Endothelial cell of umbilical vein (primary cell): ENCODE measurements at regions not wholly inside any gene's neighbourhood (a gene's known extent, or its start where the extent isn't known, plus 50 kb on each side); places are given as distances from the start of the nearest gene placed in this dataset.
"Not testable (repeated sequence)": the region's sequence is repeated elsewhere in the genome, so short reads cannot be mapped to it uniquely, and the experiment has no call there.

Experiments
- BruUV-seq: library from RNA; stranded (reverse); fragments of 400-500 nt; replicated peaks from 2 replicates; lab custom pipeline; 2021; lab: Mats Ljungman, UMichigan
- CTCF ChIA-PET: fragments of 300-600, 350-600 bp; sonication (Branson Sonifier 250); formaldehyde crosslinking; loops from one replicate; lab custom pipeline; 2021; ENCODE audit warnings: antibody characterized with exemption, inconsistent platforms; lab: Charles Lee
- POLR2A ChIA-PET: fragments of 300-600, 350-600 bp; sonication (Branson Sonifier 250); formaldehyde crosslinking; loops from one replicate; lab custom pipeline; 2021; ENCODE audit warnings: antibody characterized with exemption, inconsistent platforms; lab: Charles Lee
- DNase-seq: peaks from one replicate; pipeline ENCODE4 v3.0.0-alpha.2; 2011; ENCODE audit warnings: low read depth, low spot score
- FAIRE-seq: peaks from 2 replicates; lab custom pipeline; 2011; peaks lifted over from hg19 to GRCh38; lab: Jason Lieb, UNC
- H2AFZ ChIP-seq: 2 replicates; pipeline ENCODE4 v1.6.0; 2012; ENCODE audit warnings: low read depth, low read length, control low read depth, inconsistent platforms
- H3K27ac ChIP-seq: 2 replicates; pipeline ENCODE4 v1.5.1; 2011; ENCODE audit warnings: low read depth, mild to moderate bottlenecking, control low read depth, low read length, moderate library complexity; ENCODE audit not compliant: insufficient read depth
- H3K27me3 ChIP-seq, 2 experiments: 2 replicates each; pipeline versions ENCODE4 v1.6.0 to v1.6.1; 2011; ENCODE audit warnings: low read length in 2 of 2, mixed read lengths in 1 of 2; ENCODE audit not compliant: control insufficient read depth in 2 of 2, insufficient read depth in 2 of 2
- H3K36me3 ChIP-seq, 2 experiments: 2 replicates in 1 of 2; 3 replicates in 1 of 2; pipeline ENCODE4 v1.5.1; 2011; ENCODE audit warnings: low read length in 2 of 2, mild to moderate bottlenecking in 1 of 2, moderate library complexity in 1 of 2; ENCODE audit not compliant: control insufficient read depth in 2 of 2, insufficient read depth in 2 of 2; ENCODE audit errors: extremely low read depth in 1 of 2
- H3K4me1 ChIP-seq: 3 replicates; pipeline ENCODE4 v1.5.1; 2011; ENCODE audit warnings: mild to moderate bottlenecking, low read length; ENCODE audit not compliant: control insufficient read depth, insufficient read depth; ENCODE audit errors: extremely low read depth
- H3K4me2 ChIP-seq: 2 replicates; pipeline ENCODE4 v1.6.1; 2011; ENCODE audit warnings: low read length, control low read depth, mixed read lengths; ENCODE audit not compliant: insufficient read depth
- H3K4me3 ChIP-seq, 3 experiments: fragments of 200-600 bp in 1 of 3; sonication (generic), shearing (Covaris generic) in 1 of 3; replicated peaks in 1 of 3; 2 replicates each; pipeline ENCODE4 v1.5.1; 2011 to 2016; ENCODE audit warnings: control low read depth in 3 of 3, low read length in 3 of 3, mild to moderate bottlenecking in 2 of 3, inconsistent platforms in 1 of 3, low read depth in 1 of 3, moderate library complexity in 1 of 3; ENCODE audit not compliant: insufficient read depth in 1 of 3
- H3K79me2 ChIP-seq: 2 replicates; pipeline ENCODE4 v1.6.0; 2012; ENCODE audit warnings: low read length, inconsistent platforms; ENCODE audit not compliant: control insufficient read depth, insufficient read depth
- H3K9ac ChIP-seq: replicated peaks from 2 replicates; pipeline ENCODE3; 2011; ENCODE audit warnings: low read length, control low read depth; ENCODE audit not compliant: insufficient read depth; ENCODE audit errors: extremely low read depth
- H3K9me1 ChIP-seq: replicated peaks from 3 replicates; pipeline ENCODE4 v1.6.0; 2011; ENCODE audit warnings: mild to moderate bottlenecking, low read length; ENCODE audit not compliant: control insufficient read depth, insufficient read depth; ENCODE audit errors: extremely low read depth
- H3K9me3 ChIP-seq: replicated peaks from 2 replicates; pipeline ENCODE4 v1.5.1; 2012; ENCODE audit warnings: low read length, inconsistent platforms; ENCODE audit not compliant: control insufficient read depth, insufficient read depth
- H4K20me1 ChIP-seq: replicated peaks from 2 replicates; pipeline ENCODE3; 2011; ENCODE audit warnings: mild to moderate bottlenecking, low read length; ENCODE audit not compliant: control insufficient read depth, insufficient read depth; ENCODE audit errors: extremely low read depth
- JUN ChIP-seq: IDR thresholded peaks from 2 replicates; pipeline ENCODE4 v1.6.1; 2011; ENCODE audit warnings: borderline replicate concordance, low read depth; ENCODE audit not compliant: insufficient read length, insufficient read depth
- dilution Hi-C: fragments of 300-500 bp; cut with MboI; formaldehyde crosslinking; loops from one replicate; pipeline ENCODE4 v1.15.0; 2019; ENCODE audit warnings: low sequenced_read_pairs; ENCODE audit not compliant: extremely low pct_ligation_motif_present
- intact Hi-C: fragments of 100-400 bp; cut with micrococcal nuclease; formaldehyde crosslinking; loops from one replicate; pipeline ENCODE4 v1.10.0; 2022

DNA sequence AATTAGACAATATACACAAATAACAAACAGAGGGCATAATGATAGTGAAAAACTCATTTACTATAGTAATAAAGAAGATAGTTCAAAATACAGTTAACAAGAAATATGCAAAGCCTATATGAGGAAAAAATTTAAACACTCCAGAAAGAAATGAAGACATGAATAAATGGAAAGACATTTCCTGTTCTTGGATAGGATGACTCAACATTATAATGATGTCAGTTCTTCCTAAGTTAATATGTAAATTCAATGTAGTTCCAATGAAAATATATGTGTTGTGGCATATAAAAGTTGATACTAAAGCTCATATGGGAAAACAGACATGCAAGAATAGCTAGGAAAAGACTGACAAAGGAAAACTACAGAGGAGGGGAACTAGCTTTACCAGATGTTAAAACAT, 63.5 kb downstream of the SYT15B start:
- BruUV-seq, result not testable (repeated sequence)

GRCh38 chr10:47696170-47696569, 67.2 kb downstream of the SYT15B start:
- H3K27ac ChIP-seq, H3K4me2 ChIP-seq, H3K27me3 ChIP-seq, H4K20me1 ChIP-seq, CTCF ChIA-PET, DNase-seq, H2AFZ ChIP-seq, H3K79me2 ChIP-seq, FAIRE-seq, BruUV-seq, H3K36me3 ChIP-seq, dilution Hi-C loops, intact Hi-C loops, H3K9me1 ChIP-seq, H3K4me3 ChIP-seq, H3K4me1 ChIP-seq, H3K9ac ChIP-seq, POLR2A ChIA-PET, H3K9me3 ChIP-seq: not testable (repeated sequence)

More for the DNA sequence above, 63.5 kb downstream of the SYT15B start:
- CTCF ChIA-PET, dilution Hi-C loops, FAIRE-seq, H4K20me1 ChIP-seq, H3K4me3 ChIP-seq, H3K4me2 ChIP-seq, H3K36me3 ChIP-seq, POLR2A ChIA-PET, H3K4me1 ChIP-seq, H3K79me2 ChIP-seq, H3K27ac ChIP-seq, intact Hi-C loops, H3K9me3 ChIP-seq, H3K9me1 ChIP-seq, H3K27me3 ChIP-seq, H2AFZ ChIP-seq, H3K9ac ChIP-seq: not testable (repeated sequence)
- peak; percentile 15 for DNase-seq
- peak; percentile 11 for TF ChIP-seq JUN

- CTCF ChIA-PET, H3K79me2 ChIP-seq, intact Hi-C loops, POLR2A ChIA-PET, H4K20me1 ChIP-seq, H3K4me1 ChIP-seq, DNase-seq, H3K4me3 ChIP-seq, H3K4me2 ChIP-seq, H3K27ac ChIP-seq, BruUV-seq, dilution Hi-C loops, H3K36me3 ChIP-seq, H2AFZ ChIP-seq, H3K9ac ChIP-seq, H3K27me3 ChIP-seq, FAIRE-seq, H3K9me3 ChIP-seq, H3K9me1 ChIP-seq: not testable (repeated sequence)
Observed at GRCh38 chr10:47695149-47695548, 68.2 kb downstream of the SYT15B start.

DNA sequence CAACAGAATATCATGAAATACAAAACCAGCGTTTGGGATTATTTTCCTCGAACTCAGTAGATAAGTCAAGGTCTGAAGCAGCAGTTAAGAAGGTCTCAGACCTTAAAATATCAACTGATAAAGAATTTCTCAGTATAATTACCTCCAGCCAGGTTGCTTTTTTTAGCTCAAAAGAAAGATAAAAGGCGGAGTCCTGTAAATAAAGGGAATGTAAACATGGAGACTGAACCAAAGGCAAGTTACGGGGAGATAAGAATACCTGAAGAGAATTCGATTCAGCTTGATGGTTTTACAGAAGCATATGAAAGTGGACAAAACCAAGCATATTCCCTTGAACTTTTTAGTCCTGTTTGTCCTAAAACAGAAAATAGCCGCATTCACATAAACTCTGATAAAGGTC, 73.1 kb downstream of the SYT15B start:
- H2AFZ ChIP-seq, H3K36me3 ChIP-seq, DNase-seq, H3K9me3 ChIP-seq, H3K9ac ChIP-seq, BruUV-seq, CTCF ChIA-PET, FAIRE-seq, H3K4me2 ChIP-seq, H3K4me3 ChIP-seq, dilution Hi-C loops, H3K27ac ChIP-seq, intact Hi-C loops, H3K4me1 ChIP-seq, H3K79me2 ChIP-seq, H3K9me1 ChIP-seq, H4K20me1 ChIP-seq, H3K27me3 ChIP-seq, POLR2A ChIA-PET: not testable (repeated sequence)
